ENCODE measurements at regions not wholly inside any gene's neighbourhood (a gene's known extent, or its start where the extent isn't known, plus 50 kb on each side); places are given as distances from the start of the nearest gene placed in this dataset.

GRCh38 chr2:234673961-234674759, 177.3 kb upstream of the ARL4C start:
- no peak for DNase-seq

DNA sequence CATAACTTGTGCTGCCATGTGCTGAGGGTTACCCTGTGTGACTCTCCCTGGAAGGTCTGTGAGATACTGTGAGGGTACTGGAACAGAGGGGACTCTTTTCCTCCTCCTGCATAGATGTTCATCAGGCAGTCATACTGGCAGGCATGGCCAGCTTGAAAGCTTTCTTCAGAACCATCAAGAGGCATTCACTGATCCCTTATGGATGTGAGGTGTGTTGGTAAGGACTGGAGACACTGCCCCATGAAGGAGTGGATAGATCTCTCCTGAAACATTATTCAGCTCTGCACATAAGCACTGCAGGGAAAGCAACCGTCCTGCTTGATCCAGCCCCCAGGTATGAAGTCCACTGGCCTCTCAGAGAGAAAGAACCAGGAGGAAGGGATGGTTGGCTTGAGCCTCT, 176.6 kb upstream of the ARL4C start:
- no peak for DNase-seq

DNA sequence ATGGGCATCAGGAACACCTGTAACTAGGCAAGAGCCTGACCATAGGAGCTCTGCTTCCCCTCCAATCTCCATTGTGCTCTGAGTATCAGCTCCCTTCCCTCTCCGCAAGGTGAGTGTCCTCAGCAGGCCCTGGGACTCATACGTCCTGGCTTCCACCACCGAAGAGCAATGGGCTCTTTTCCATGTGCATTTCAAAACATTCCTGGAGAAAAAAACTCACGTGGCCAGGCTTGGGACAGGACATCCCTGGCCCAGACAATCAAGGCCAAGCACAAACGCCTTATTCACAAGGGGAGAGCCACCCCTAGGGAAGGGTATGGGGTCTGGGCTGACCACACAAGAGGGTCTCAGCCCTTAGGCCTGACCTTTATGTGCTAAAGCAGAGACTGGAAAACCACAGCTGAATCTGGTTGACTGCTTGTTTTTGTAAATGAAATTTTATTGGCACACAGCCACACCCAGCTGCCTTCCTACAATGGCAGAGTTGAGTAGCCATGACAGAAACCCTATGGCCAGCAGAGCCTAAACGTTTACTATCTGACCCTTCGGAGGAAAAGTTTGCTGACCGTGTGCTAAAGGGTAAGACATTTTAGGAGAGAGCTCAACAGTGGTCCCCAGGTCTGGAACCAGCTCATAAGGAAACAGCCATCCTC, 175.7 kb upstream of the ARL4C start:
- no peak for DNase-seq

- DNase-seq, result no peak
Measured at GRCh38 chr2:234671716-234672115, 174.8 kb upstream of the ARL4C start.

- no peak for DNase-seq
Measured at GRCh38 chr2:234671231-234671630, 174.3 kb upstream of the ARL4C start.

- no peak for DNase-seq
Measured at GRCh38 chr2:234670806-234671205, 173.9 kb upstream of the ARL4C start.

DNA sequence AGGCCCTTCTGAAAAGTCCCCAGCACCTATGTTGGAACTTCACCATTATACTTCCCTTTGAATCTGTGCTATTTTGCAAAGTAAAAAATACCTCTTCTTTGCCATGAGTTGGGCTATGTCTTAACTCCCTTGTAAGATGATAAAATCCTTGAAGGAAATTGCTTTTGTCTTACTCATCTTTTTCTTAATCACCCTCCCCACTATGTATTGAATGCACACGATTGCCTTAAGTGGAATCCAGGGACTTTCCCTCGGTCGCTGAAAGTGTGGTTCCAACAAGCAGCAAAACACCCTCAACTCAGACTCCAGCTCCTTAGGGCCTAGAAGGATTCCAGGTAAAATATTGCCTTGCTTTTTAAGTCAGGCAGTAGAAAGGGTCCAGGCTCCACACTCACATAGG, 173.2 kb upstream of the ARL4C start:
- no peak for DNase-seq

GRCh38 chr2:234669621-234670020, 172.7 kb upstream of the ARL4C start:
- no peak for DNase-seq

- DNase-seq, result no peak
Measured at GRCh38 chr2:234669001-234669400, 172.1 kb upstream of the ARL4C start.

DNA sequence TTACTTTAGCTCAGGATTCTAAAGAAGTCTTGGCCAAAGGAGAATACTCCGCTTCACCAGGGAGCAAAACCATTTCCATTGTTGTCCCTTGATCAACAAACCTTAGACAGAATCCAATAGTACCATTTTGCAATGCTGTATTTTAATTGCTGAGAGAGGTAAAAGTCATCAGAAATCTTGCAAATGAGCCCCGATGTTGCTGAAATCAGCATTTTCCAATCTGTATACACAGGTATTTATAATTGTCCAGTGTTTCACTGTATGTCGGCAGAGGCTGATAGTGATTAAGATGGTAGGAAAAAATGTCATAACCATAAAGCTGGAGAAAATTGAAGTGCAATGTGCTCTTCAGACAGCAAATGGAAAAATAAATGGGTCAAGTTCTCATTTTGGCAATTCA, 170.0 kb upstream of the ARL4C start:
- DNase-seq, result no peak

GRCh38 chr2:234665304-234665703, 168.4 kb upstream of the ARL4C start:
- no peak for DNase-seq

DNA sequence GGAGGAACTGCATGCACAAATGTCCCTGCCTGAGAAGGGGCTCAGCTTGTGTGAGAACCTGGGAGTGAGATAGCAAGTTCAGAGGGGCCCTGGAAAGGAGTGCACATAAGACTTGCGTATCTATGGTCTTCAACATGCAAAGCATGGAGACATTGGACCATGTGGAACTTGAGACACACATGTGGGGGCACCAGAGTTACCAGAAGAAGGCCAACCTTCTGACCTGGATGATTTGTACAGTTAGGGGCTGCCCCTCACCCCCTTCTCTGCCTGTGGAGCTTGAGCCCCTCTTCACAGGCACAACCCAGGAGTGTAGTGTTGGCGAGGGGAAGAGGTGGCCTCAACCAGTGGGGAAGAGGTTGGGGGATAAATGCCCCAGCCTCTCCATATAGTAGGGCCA, 165.0 kb upstream of the ARL4C start:
- DNase-seq, result no peak

DNA sequence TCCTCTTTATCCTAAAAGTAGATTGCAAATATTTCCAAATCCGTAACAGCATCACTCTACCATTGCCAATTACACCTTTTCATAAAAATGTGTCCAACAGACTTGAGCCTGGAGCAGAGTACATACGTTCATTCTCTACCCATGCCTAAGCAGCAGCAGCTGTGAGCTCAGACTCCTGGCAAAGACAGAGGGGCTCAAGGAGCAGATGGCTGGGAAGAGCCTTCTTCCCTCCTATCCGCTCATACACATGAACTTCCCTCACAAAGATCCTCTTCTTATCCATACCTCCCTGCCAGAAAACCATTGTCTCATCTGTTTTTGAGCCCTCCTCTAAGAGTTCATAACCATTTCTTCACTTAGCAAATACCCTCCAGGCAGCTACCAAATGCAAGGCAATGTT, 164.3 kb upstream of the ARL4C start:
- DNase-seq, result no peak

DNA sequence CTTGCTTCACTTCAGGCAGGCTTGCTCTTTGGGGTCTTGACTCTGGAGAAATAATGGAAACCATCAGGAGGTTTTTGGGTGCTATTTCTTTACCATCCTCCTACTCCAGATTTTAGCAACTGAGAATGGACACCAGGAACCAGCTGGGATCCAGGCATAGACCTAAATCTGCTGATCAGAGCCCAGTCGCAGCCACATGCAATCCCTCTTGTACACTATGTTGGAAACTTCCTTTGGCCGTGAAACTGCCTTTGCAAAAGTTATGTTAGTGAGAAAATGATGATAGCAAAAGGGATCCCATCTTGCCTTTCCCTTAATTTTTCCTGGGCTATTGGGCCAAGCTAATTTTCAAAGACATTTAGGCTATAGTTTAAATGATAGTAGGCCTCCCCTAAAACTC, 158.8 kb upstream of the ARL4C start:
- DNase-seq, result no peak

DNA sequence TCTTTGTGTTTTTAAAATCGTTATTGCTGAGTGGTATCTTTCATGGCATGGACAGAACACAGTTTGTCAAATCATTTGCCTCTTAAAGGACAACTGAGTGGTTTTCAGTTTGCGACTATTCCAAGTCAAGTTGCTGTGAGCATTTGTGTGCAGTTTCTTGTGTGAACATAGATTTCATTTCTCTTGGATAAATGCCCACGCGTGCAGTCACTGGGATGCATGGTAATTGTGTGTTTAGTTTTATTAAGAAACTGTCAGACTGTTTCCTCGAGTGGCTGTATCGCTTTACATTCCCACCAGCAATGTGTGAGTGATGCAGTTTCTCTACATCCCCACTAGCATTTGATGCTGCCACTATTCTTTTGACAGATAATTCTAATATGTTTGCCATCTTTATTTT, 154.0 kb upstream of the ARL4C start:
- no peak for DNase-seq

DNA sequence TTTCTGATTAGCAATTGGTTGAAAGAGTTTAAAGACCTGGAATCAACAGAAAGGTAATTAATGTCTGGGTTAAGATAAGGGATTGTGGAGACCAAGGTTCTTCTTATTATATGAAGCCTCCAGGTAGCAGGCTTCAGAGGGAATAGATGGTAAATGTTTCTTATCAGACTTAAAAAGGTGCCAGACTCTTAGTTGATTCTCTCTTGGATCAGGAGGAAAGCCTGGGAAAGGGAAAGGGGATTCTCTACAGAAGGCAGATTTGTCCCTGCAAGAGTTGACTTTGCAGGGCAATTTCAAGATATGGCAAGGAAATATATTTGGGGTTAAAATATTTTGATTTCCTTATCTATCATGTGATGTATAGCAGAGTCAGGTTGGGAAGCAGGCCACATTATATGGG, 153.1 kb upstream of the ARL4C start:
- no peak for DNase-seq

GRCh38 chr2:234643407-234643806, 146.5 kb upstream of the ARL4C start:
- DNase-seq, result no peak

GRCh38 chr2:234641086-234641485, 144.2 kb upstream of the ARL4C start:
- DNase-seq, result no peak

- no peak for DNase-seq
Measured at GRCh38 chr2:234640657-234641056, 143.8 kb upstream of the ARL4C start.

- no peak for DNase-seq
Measured at GRCh38 chr2:234638966-234639365, 142.1 kb upstream of the ARL4C start.

DNA sequence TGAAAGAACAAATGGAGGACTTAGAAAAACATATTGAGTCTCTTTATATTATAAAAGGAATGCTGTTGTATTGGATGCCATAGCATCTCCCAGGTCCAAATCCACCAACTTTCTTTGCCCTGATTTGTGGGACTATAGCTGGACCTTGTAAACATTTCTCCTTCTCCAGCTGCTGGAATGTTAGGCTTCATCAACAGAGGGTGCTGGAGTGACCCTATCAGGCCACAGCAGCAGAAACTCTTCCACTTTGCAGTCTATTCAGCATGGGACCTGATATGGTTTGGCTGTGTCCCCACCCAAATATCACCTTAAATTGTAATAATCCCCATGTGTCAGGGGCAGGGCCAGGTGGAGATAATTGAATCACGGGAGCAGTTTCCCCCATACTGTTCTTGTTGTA, 138.4 kb upstream of the ARL4C start:
- DNase-seq, result no peak

DNA sequence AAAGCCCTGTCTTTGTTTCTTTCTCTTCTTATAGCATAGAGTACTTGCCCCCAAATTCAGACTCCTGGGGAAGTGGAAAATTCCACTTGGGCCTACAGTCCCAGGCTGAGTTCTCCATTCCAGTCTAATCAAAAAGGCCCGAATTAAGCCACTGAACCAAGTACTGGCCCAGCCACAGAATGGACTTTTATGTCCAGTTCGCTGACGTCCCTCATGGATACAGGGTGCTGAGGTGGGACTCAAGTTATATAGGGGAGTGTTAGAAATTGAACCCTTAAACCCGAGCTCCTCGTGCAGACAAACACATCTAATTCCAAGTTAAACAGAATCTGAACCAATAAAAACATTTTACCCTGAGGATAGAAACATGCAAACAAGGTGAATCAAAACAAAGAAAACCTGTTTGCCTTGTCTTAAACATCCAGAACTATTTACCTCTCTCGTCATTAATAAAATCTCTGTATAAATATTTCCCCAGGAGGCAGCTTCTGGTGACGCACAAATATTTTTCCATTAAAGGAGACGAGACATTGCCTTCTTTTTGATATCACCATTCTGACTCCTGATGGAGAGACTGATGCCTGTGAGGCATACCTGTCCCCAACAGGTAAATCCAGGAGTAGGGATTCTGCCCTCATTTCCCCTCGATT, 136.8 kb upstream of the ARL4C start:
- DNase-seq, result no peak

GRCh38 chr2:234632527-234633391, 135.9 kb upstream of the ARL4C start:
- no peak for DNase-seq
